ENCODE measurements at regions not wholly inside any gene's neighbourhood (a gene's known extent, or its start where the extent isn't known, plus 50 kb on each side); places are given as distances from the start of the nearest gene placed in this dataset.
"Not testable (repeated sequence)": the region's sequence is repeated elsewhere in the genome, so short reads cannot be mapped to it uniquely, and the experiment has no call there.

- no peak for DNase-seq (ENCODE audit: low spot score)
These were observed 615.6 kb downstream of the CENPC start for GRCh38 chr4:66929748-66930147.

DNA sequence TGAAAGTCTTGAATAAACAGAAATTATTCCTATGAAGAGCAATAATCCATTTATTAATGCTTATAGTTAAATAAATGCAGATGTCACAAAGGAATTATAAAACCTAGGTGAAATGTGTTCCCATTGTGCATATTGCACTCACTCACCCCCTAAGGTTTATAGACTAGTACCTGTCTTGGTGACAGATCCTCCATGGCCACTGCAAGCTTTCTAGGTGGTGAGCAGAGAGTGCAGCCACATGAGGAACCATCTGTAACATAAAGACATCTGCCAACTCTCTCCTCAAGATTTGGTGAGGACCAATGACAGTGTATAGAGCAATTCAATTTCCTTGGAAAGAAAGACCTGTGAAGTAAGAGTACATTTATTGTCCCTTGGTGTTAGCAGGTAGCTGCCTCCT, 616.4 kb downstream of the CENPC start:
- not testable (repeated sequence) for DNase-seq (ENCODE audit: low spot score)

- no peak for DNase-seq (ENCODE audit: low spot score)
These were observed 617.4 kb downstream of the CENPC start for GRCh38 chr4:66927937-66928336.

- DNase-seq (ENCODE audit: low spot score) = no peak
These were observed 618.6 kb downstream of the CENPC start for GRCh38 chr4:66926687-66927086.

GRCh38 chr4:66923081-66923865, 622.0 kb downstream of the CENPC start:
- DNase-seq (ENCODE audit: low spot score) = no peak

- no peak for DNase-seq (ENCODE audit: low spot score)
These were observed 623.9 kb downstream of the CENPC start for GRCh38 chr4:66921433-66921832.

DNA sequence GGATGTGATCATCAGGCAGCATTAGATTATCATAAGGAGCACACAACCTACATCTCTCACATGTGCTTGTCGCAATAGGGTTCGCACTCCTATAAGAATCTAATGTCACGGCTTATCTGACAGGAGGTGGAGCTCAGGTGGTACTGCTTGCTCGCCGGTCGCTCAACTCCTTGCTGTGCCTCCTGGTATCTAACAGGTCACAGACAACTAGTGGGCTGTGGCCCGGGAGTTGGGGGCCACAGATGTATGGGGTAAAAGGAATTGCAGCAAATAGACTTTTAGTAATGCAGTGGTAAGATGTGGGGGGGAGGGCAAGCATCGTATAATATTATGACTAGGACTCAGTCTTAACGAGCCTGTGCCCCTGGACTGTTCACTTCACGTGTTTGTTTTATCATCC, 624.8 kb downstream of the CENPC start:
- no peak for DNase-seq (ENCODE audit: low spot score)

GRCh38 chr4:66911880-66912279, 633.4 kb downstream of the CENPC start:
- DNase-seq (ENCODE audit: low spot score) = no peak

GRCh38 chr4:66906314-66906713, 639.0 kb downstream of the CENPC start:
- DNase-seq (ENCODE audit: low spot score) = no peak

DNA sequence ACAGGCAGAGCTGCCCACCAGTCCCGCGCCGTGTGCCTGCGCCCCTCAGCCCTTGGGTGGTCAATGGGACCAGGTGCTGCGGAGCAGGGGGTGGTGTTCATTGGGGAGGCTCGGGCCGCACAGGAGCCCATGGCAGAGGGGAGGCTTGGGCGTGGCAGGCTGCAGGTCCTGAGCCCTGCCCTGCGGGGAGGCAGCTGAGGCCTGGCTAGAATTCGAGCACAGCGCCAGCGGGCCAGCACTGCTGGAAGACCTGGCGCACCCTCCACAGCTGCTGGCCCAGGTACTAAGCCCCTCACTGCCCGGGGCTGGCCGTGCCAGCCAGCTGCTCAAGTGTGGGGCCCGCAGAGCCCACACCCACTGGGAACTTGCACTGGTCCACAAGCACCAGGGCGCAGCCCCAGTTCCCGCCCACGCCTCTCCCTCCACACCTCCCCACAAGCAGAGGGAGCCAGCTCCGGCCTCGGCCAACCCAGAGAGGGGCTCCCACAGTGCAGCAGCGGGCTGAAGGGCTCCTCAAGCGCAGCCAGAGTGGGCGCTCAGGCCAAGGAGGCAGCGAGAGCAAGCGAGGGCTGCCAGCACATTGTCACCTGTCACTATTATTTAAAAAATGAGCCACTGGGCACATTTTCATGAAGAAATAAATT, 645.8 kb downstream of the CENPC start:
- DNase-seq (ENCODE audit: low spot score) = no peak

GRCh38 chr4:66893807-66894206, 651.5 kb downstream of the CENPC start:
- DNase-seq (ENCODE audit: low spot score) = no peak

DNA sequence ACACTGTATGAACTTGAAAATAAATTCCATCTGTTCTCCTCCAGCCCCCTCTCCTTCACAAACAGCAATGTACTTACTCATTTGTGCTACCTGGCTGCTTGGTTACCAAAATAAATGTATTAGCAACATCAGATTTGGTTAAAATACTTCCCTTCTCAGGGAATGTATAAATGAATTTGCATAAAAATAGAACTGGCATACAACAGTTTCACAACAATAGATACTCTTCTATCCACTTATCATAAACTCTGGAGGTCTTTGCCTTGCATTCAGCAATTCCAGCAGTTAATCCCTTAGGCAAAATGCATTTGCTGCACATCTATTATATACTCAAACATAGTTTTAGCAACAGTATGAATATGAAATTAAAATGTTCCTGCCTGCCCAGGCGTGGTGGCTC, 658.2 kb downstream of the CENPC start:
- no peak for DNase-seq (ENCODE audit: low spot score)

DNA sequence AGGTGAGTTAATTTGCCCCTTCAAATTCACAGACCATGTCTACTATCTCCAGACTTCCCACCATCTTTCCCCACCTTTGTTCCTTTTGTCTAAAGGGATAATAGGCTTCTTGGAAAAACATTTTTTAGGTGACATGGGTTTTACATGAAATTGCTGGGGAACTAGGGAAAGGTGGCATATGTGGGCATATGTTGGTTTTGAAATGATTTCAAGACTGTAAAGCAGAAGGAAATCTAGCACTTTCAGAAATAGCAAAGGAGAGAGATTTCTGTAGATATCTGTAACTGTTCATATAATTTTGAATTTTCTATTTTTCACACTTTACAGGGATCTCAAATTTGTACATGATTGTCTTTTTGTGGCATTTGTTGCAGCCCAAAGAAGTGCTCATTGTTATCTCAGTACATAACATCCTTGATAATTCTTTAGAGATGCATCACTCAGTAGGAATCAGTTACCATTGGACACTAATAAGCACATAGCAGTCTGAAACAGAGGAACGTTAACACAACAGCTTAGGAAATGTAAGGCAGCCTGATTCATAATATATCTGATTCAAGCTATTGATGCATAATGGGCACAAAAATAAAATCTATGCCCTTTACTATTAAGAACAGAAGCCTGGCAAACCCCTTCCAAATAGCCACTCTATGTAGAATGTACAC, 659.7 kb downstream of the CENPC start:
- DNase-seq (ENCODE audit: low spot score) = no peak

GRCh38 chr4:66876946-66877345, 668.4 kb downstream of the CENPC start:
- no peak for DNase-seq (ENCODE audit: low spot score)

DNA sequence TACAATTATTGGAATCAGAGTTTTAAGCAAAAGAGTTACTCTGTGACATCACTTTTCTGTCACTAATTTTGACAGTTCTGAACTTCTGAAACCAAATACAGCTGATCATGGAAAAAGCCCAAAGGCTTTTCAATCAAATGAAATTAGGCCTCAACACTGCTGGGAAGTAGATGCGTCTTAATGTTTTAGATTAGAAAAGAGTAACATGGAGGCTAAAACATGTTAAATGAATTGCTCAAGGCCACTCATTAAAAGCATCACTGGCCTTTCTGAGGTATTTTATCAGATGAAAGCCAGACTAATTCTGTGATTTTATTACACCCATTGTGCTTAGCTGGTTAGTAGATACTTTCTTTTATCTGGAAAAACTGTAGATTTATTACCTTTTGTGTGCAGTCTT, 672.6 kb downstream of the CENPC start:
- DNase-seq (ENCODE audit: low spot score) = no peak

- no peak for DNase-seq (ENCODE audit: low spot score)
These were observed 681.8 kb downstream of the CENPC start for GRCh38 chr4:66863481-66863880.

DNA sequence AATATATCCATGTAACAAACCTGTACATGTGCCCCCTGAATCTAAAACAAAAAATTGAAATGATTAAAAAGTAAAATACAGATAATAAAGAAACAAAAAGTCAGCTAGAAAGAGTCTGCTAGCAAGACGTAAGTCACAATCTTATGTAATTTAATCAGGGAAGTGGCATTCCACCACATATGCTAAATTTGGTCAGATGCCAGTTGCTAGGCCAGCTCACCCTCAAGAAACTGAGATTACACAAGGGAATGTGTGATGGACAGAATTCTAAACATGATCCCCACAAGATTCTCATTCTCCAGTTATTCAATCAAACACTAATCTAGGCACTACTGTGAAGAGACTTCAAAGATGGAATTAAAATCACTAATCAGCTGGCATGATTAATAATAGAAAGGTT, 689.3 kb downstream of the CENPC start:
- DNase-seq (ENCODE audit: low spot score) = no peak

DNA sequence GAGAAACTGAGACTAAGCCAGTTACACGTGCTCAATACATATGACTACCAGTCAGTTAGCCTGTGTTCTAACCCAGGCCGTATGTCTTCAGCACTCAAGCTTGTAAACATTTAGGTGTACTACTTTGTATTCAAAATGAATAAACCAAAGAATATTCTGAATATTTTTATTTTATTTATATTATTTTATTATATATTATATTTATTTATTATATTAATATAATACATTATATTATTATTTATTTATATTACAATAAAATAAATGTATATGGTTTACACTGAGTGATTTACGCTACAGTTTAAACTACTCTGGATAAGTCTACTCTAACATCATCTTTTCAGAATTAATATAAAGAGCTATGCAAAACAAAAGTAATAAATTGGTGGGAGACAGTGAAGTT, 691.5 kb downstream of the CENPC start:
- no peak for DNase-seq (ENCODE audit: low spot score)

GRCh38 chr4:66852843-66853242, 692.5 kb downstream of the CENPC start:
- no peak for DNase-seq (ENCODE audit: low spot score)

DNA sequence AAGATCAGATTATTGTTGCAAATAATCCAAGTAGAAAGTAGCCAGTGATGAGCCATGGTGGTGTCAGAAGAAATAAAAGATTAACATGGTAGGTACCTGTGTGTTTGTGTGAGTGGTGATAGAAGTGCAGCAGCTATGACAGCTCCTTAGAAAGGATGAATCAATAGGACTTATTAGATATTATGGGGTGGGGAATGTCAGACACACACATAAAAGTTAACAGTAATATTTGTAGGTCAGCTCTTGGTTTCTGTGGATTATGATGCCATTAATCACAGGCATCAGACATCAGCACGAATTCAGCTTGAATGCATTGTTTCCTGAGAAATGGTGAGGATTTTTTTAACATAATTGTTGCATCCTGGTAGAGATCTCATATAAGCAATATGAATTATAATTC, 695.7 kb downstream of the CENPC start:
- no peak for DNase-seq (ENCODE audit: low spot score)

- DNase-seq (ENCODE audit: low spot score) = no peak
These were observed 702.6 kb downstream of the CENPC start for GRCh38 chr4:66842724-66843088.

DNA sequence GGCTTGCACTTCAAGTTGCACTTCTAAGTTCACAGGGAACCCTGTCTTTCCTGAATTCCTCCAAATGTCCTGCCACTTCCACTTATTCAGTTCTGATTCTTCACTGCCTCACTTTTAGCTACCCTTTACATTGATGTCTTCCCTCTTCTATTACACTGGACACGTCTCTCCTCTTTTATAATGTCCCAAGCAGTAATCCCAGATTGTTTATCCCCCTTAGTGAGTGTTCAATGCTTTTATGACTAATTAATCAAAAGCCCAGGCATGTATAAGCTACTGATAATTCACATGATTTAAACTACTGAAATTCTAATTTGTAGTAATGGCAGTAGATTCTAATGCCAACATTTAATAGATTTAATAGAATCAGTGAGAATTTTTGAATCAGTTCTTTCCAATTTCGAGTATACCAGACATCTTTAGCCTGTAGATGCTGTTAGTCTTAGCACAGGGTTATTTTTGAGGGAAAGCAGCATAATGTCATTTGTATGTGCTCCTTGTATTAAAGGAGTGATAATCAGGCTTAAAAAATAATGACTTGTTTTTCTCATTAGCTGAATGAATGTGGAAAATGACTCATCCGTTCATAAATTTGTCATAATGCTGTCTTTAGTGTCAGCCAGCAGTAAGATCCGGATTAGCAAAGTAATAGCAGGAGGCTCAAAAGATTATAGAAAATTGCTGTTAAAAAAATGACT, 703.1 kb downstream of the CENPC start:
- DNase-seq (ENCODE audit: low spot score) = no peak

- no peak for DNase-seq (ENCODE audit: low spot score)
These were observed 705.1 kb downstream of the CENPC start for GRCh38 chr4:66840178-66840577.

Measured in germinal center (tissue), 1 donor.